T-helper 2 cell treated with Interferon-gamma antibody and Interleukin-4, amounts not matched to agents 100 ng/mL and 5 ng/mL, for 36 hours (primary cell): ENCODE measurements at regions not wholly inside any gene's neighbourhood (a gene's known extent, or its start where the extent isn't known, plus 50 kb on each side); places are given as distances from the start of the nearest gene placed in this dataset.
"Not testable (repeated sequence)": the region's sequence is repeated elsewhere in the genome, so short reads cannot be mapped to it uniquely, and the experiment has no call there.

Source experiments
- intact Hi-C: fragments of 100-400 bp; cut with micrococcal nuclease; formaldehyde crosslinking; loops from one replicate; pipeline ENCODE4 v1.15.1; 2023

- intact Hi-C loops, result no loop called here
Measured at GRCh38 chr2:167599219-167599618, 648.2 kb downstream of the STK39 start.

- intact Hi-C loops, result no loop called here
Measured at GRCh38 chr2:167595839-167596471, 651.4 kb downstream of the STK39 start.

- intact Hi-C loops, result no loop called here
Measured at GRCh38 chr2:167595021-167595420, 652.4 kb downstream of the STK39 start.

GRCh38 chr2:167592441-167592840 is 655.0 kb downstream of the STK39 start:
- intact Hi-C loops, result no loop called here

- intact Hi-C loops, result no loop called here
Measured at GRCh38 chr2:167582619-167583018, 664.8 kb downstream of the STK39 start.

GRCh38 chr2:167581961-167582574 is 665.3 kb downstream of the STK39 start:
- intact Hi-C loops, result no loop called here

- intact Hi-C loops, result no loop called here
Measured at GRCh38 chr2:167579826-167580225, 667.6 kb downstream of the STK39 start.

- intact Hi-C loops, result no loop called here
Measured at GRCh38 chr2:167575276-167575675, 672.1 kb downstream of the STK39 start.

- intact Hi-C loops, result no loop called here
Measured at GRCh38 chr2:167572883-167573619, 674.3 kb downstream of the STK39 start.

- intact Hi-C loops, result no loop called here
Measured at GRCh38 chr2:167570370-167570769, 677.0 kb downstream of the STK39 start.

- intact Hi-C loops, result not testable (repeated sequence)
Measured at GRCh38 chr2:167563885-167564619, 675.8 kb downstream of the XIRP2 start.

GRCh38 chr2:167558272-167558991 is 670.2 kb downstream of the XIRP2 start:
- intact Hi-C loops, result not testable (repeated sequence)

- intact Hi-C loops, result no loop called here
Measured at GRCh38 chr2:167555098-167555720, 666.9 kb downstream of the XIRP2 start.

GRCh38 chr2:167553635-167554034 is 665.4 kb downstream of the XIRP2 start:
- intact Hi-C loops, result no loop called here

GRCh38 chr2:167551416-167551815 is 663.1 kb downstream of the XIRP2 start:
- intact Hi-C loops, result no loop called here

- intact Hi-C loops, result no loop called here
Measured at GRCh38 chr2:167550448-167550847, 662.2 kb downstream of the XIRP2 start.

GRCh38 chr2:167548396-167548795 is 660.1 kb downstream of the XIRP2 start:
- intact Hi-C loops, result no loop called here

GRCh38 chr2:167544602-167545001 is 656.3 kb downstream of the XIRP2 start:
- intact Hi-C loops, result no loop called here

GRCh38 chr2:167543721-167544120 is 655.4 kb downstream of the XIRP2 start:
- intact Hi-C loops, result no loop called here

- intact Hi-C loops, result no loop called here
Measured at GRCh38 chr2:167537743-167538142, 649.5 kb downstream of the XIRP2 start.

GRCh38 chr2:167534443-167534842 is 646.2 kb downstream of the XIRP2 start:
- intact Hi-C loops, result no loop called here
